IPS-NIHi7 (cell line): ENCODE measurements at regions not wholly inside any gene's neighbourhood (a gene's known extent, or its start where the extent isn't known, plus 50 kb on each side); places are given as distances from the start of the nearest gene placed in this dataset.
"Not testable (repeated sequence)": the region's sequence is repeated elsewhere in the genome, so short reads cannot be mapped to it uniquely, and the experiment has no call there.

Experiments
- DNase-seq: peaks from one replicate; pipeline ENCODE4 v3.0.0; 2012; ENCODE audit warnings: mixed read lengths; ENCODE audit errors: extremely low spot score

- no peak for DNase-seq
These were observed 273.7 kb upstream of the PIK3R1 start for GRCh38 chr5:67941614-67942401.

GRCh38 chr5:67935908-67936566 lies 279.5 kb upstream of the PIK3R1 start:
- DNase-seq: no peak

GRCh38 chr5:67934976-67935375 lies 280.6 kb upstream of the PIK3R1 start:
- no peak for DNase-seq

- DNase-seq: no peak
These were observed 290.0 kb upstream of the PIK3R1 start for GRCh38 chr5:67925511-67925910.

GRCh38 chr5:67921004-67921601 lies 294.5 kb upstream of the PIK3R1 start:
- no peak for DNase-seq

- not testable (repeated sequence) for DNase-seq
These were observed 296.0 kb upstream of the PIK3R1 start for GRCh38 chr5:67919532-67919931.

- DNase-seq: no peak
These were observed 298.0 kb upstream of the PIK3R1 start for GRCh38 chr5:67917561-67917960.

GRCh38 chr5:67910546-67910945 lies 305.0 kb upstream of the PIK3R1 start:
- no peak for DNase-seq

- DNase-seq: no peak
These were observed 307.3 kb upstream of the PIK3R1 start for GRCh38 chr5:67908126-67908765.

- DNase-seq: no peak
These were observed 311.2 kb upstream of the PIK3R1 start for GRCh38 chr5:67904366-67904765.

- DNase-seq: no peak
These were observed 311.9 kb upstream of the PIK3R1 start for GRCh38 chr5:67903656-67904055.

- no peak for DNase-seq
These were observed 312.4 kb upstream of the PIK3R1 start for GRCh38 chr5:67903121-67903520.

GRCh38 chr5:67902497-67902830 lies 313.1 kb upstream of the PIK3R1 start:
- DNase-seq: no peak

- no peak for DNase-seq
These were observed 313.6 kb upstream of the PIK3R1 start for GRCh38 chr5:67901814-67902496.

GRCh38 chr5:67900514-67900913 lies 315.0 kb upstream of the PIK3R1 start:
- no peak for DNase-seq

GRCh38 chr5:67897980-67898379 lies 317.6 kb upstream of the PIK3R1 start:
- no peak for DNase-seq

GRCh38 chr5:67897431-67897830 lies 318.1 kb upstream of the PIK3R1 start:
- DNase-seq: no peak

GRCh38 chr5:67896930-67897313 lies 318.6 kb upstream of the PIK3R1 start:
- no peak for DNase-seq

GRCh38 chr5:67896311-67896929 lies 319.1 kb upstream of the PIK3R1 start:
- DNase-seq: no peak

- DNase-seq: not testable (repeated sequence)
These were observed 325.7 kb upstream of the PIK3R1 start for GRCh38 chr5:67889870-67890269.

GRCh38 chr5:67887748-67888161 lies 327.8 kb upstream of the PIK3R1 start:
- DNase-seq: no peak

- DNase-seq: no peak
These were observed 328.8 kb upstream of the PIK3R1 start for GRCh38 chr5:67886761-67887160.
